Activated CD8-positive, alpha-beta T cell treated with anti-CD3 and anti-CD28 coated beads for 36 hours (primary cell): ENCODE measurements at regions not wholly inside any gene's neighbourhood (a gene's known extent, or its start where the extent isn't known, plus 50 kb on each side); places are given as distances from the start of the nearest gene placed in this dataset.

ENCODE experiments used
- ATAC-seq: fragments of 200-7000 bp; cut with Tn5 transposase; one replicate; pipeline ENCODE4 v1.10.0; 2021; ENCODE audit warnings: mild to moderate bottlenecking, moderate library complexity
- CTCF ChIA-PET: fragments of 350-600 bp; sonication (Branson Sonifier 250); formaldehyde crosslinking; loops from one replicate; lab custom pipeline; 2021; ENCODE audit warnings: antibody characterized with exemption; lab: Charles Lee
- POLR2A ChIA-PET: fragments of 350-600 bp; sonication (Branson Sonifier 250); formaldehyde crosslinking; loops from one replicate; lab custom pipeline; 2021; ENCODE audit warnings: antibody characterized with exemption; lab: Charles Lee
- DNase-seq: peaks from one replicate; pipeline ENCODE4 v3.0.0-alpha.2; 2020
- H3K27ac Mint-ChIP-seq: one replicate; pipeline ENCODE4 v1.8.0; 2021; ENCODE audit warnings: mild to moderate bottlenecking, mixed read lengths
- H3K27me3 Mint-ChIP-seq: one replicate; pipeline ENCODE4 v1.8.0; 2021; ENCODE audit warnings: mixed read lengths
- H3K36me3 Mint-ChIP-seq: one replicate; pipeline ENCODE4 v1.8.0; 2021; ENCODE audit warnings: low read depth, mixed read lengths
- H3K4me1 Mint-ChIP-seq: one replicate; pipeline ENCODE4 v1.8.0; 2021; ENCODE audit warnings: low read depth, mixed read lengths
- H3K4me3 Mint-ChIP-seq: one replicate; pipeline ENCODE4 v1.8.0; 2021; ENCODE audit warnings: mild to moderate bottlenecking, moderate library complexity, mixed read lengths
- H3K9me3 Mint-ChIP-seq: one replicate; pipeline ENCODE4 v1.8.0; 2021; ENCODE audit warnings: mixed read lengths
- CTCF ChIP-seq: fragments of 200-600 bp; IDR thresholded peaks from one replicate; pipeline ENCODE4 v1.8.0; 2022; ENCODE audit warnings: antibody characterized with exemption, mild to moderate bottlenecking
- intact Hi-C: fragments of 100-400 bp; cut with micrococcal nuclease; formaldehyde crosslinking; loops from one replicate; pipeline ENCODE4 v1.10.0; 2022

GRCh38 chr7:91671245-91671644 lies 209.3 kb downstream of the MTERF1 start:
- Mint-ChIP-seq H3K27me3 (no peaks in the 10 kb centered on the region), H3K4me3 (no peak overlapping the region), H3K36me3 (no peaks in the 10 kb centered on the region), H3K9me3 (peaks cover 1% of the 10 kb centered on the region), H3K27ac (no peak overlapping the region), H3K4me1 (no peaks in the 10 kb centered on the region)
- no peak for TF ChIP-seq CTCF
- no peak for DNase-seq
- no peak for ATAC-seq
- ChIA-PET CTCF (no interaction called here), POLR2A (no interaction called here)
- intact Hi-C loops, result no loop called here

DNA sequence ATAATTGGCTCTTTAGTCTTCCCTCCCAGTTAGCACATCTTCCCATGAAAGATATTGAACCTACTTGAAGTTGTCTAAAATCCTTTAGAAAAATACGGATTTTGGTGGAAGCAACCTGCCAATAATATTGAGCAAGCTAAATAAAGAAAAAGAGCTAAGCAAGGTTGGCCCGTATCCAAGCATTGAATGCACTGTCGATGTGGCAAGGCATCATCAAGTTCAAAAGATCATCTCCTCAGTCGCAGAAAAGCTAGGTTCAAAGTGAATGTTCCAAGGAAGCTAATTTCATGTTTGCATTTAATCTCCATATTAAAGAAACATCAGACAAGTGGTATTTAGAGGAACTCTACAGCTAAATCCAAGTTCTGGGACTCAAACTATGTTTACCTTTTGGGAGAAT lies 206.0 kb downstream of the MTERF1 start:
- Mint-ChIP-seq H3K27ac (no peak overlapping the region), H3K4me3 (no peak overlapping the region), H3K9me3 (no peaks in the 10 kb centered on the region), H3K4me1 (no peaks in the 10 kb centered on the region), H3K36me3 (no peaks in the 10 kb centered on the region), H3K27me3 (no peaks in the 10 kb centered on the region)
- CTCF ChIA-PET, result no interaction called here
- ATAC-seq, result no peak
- POLR2A ChIA-PET, result no interaction called here
- intact Hi-C loops, result no loop called here
- no peak for TF ChIP-seq CTCF
- DNase-seq, result no peak

GRCh38 chr7:91681718-91682117 lies 198.8 kb downstream of the MTERF1 start:
- intact Hi-C loops, result no loop called here
- DNase-seq (no peak), ATAC-seq (no peak)
- peaks cover 2% of the 10 kb centered on the region for H3K36me3 Mint-ChIP-seq
- no peaks in the 10 kb centered on the region for H3K4me1 Mint-ChIP-seq
- peaks cover 14% of the 10 kb centered on the region for H3K9me3 Mint-ChIP-seq
- H3K4me3 Mint-ChIP-seq, result no peak overlapping the region
- H3K27ac Mint-ChIP-seq, result no peak overlapping the region
- ChIA-PET POLR2A (no interaction called here), CTCF (no interaction called here)
- no peak for TF ChIP-seq CTCF
- no peaks in the 10 kb centered on the region for H3K27me3 Mint-ChIP-seq

GRCh38 chr7:91683823-91684222 lies 196.7 kb downstream of the MTERF1 start:
- ATAC-seq, result no peak
- H3K36me3 Mint-ChIP-seq, result peaks cover 2% of the 10 kb centered on the region
- ChIA-PET POLR2A (no interaction called here), CTCF (no interaction called here)
- H3K27ac Mint-ChIP-seq, result no peak overlapping the region
- H3K4me1 Mint-ChIP-seq, result no peaks in the 10 kb centered on the region
- no peak for TF ChIP-seq CTCF
- H3K9me3 Mint-ChIP-seq, result peaks cover 14% of the 10 kb centered on the region
- intact Hi-C loops, result no loop called here
- no peak overlapping the region for H3K4me3 Mint-ChIP-seq
- DNase-seq, result no peak
- no peaks in the 10 kb centered on the region for H3K27me3 Mint-ChIP-seq

DNA sequence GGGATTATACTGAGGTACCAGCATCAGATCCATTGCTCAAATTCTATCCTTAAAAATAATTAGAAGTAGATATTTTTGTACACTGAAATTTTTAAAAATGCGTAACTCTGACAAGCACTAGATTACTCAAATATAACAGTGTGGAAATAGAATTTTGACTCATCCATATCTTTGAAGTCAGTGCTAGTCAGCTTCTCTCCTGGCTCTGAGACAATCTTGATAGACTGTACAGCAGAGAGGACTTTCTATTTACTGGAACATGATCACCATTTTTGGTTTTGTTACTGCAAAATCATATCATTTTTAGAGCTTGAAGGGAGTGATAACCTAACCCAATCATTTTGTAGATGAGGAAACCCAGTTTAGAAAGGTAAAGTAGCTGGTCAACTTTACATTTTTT lies 195.0 kb downstream of the MTERF1 start:
- H3K27ac Mint-ChIP-seq, result no peak overlapping the region
- TF ChIP-seq CTCF, result no peak

More for the DNA sequence above, 195.0 kb downstream of the MTERF1 start:
- ATAC-seq, result no peak
- Mint-ChIP-seq H3K36me3 (peaks cover 2% of the 10 kb centered on the region), H3K27me3 (no peaks in the 10 kb centered on the region), H3K4me1 (no peaks in the 10 kb centered on the region), H3K4me3 (no peak overlapping the region), H3K9me3 (peaks cover 9% of the 10 kb centered on the region)
- intact Hi-C loops, result no loop called here
- CTCF ChIA-PET, result no interaction called here
- no peak for DNase-seq
- POLR2A ChIA-PET, result no interaction called here
